ENCODE measurements at regions not wholly inside any gene's neighbourhood (a gene's known extent, or its start where the extent isn't known, plus 50 kb on each side); places are given as distances from the start of the nearest gene placed in this dataset.

DNA sequence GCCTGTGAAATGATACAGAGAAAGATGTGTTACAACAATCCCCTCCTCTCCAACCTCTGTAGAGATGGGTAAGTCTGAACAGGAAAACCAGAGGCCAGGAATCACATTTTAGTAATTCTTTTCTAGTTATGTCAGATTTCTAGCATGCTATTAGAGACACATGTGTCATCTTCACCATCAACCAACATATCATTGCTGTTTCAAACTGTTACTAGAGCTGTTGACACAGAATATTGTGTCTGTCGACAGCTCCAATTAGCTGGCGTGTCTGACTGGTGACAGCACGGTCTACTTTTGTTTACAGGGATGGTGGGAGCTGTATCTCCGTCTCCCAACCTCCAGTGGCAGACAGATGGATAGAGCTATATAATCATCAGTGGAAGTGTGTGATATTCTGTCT lies 393.2 kb downstream of the SOX2 start:
- H3K4me3 ChIP-seq (replicated peaks in 1 of 3; ENCODE audit: insufficient read depth in 1 of 3, low read depth in 1 of 3, low read length in 3 of 3), result no peak overlapping the region
- H2AFZ ChIP-seq (ENCODE audit: low read depth, low read length), result no peak overlapping the region
- H3K36me3 ChIP-seq (ENCODE audit: control insufficient read depth in 2 of 2, extremely low read depth in 1 of 2, insufficient read depth in 2 of 2, low read length in 2 of 2), result no peaks in the 10 kb centered on the region
- TF ChIP-seq MYC (IDR thresholded peaks at IDR 0.05; ENCODE audit: low read depth, low read length) (no peak), POLR2A (IDR thresholded peaks at IDR 0.05; ENCODE audit: low read depth, low read length) (no peak), POLR2AphosphoS5 (IDR thresholded peaks at IDR 0.05; ENCODE audit: insufficient read depth, low read depth, low read length) (no peak), FOS (IDR thresholded peaks at IDR 0.05; ENCODE audit: borderline replicate concordance, insufficient read depth, low read length) (no peak), GATA2 (IDR thresholded peaks at IDR 0.05; ENCODE audit: insufficient read depth, insufficient read length, low read depth, low read length) (no peak), EZH2 (IDR thresholded peaks at IDR 0.05; ENCODE audit: borderline replicate concordance, low read depth, low read length, severe bottlenecking) (no peak), CTCF (IDR thresholded peaks at IDR 0.05; ENCODE audit: extremely low read depth in 1 of 2, insufficient read depth in 1 of 2, low read depth in 1 of 2, low read length in 2 of 2) (no peak), JUN (IDR thresholded peaks at IDR 0.05; ENCODE audit: borderline replicate concordance, insufficient read depth, insufficient read length, low read depth) (no peak)
- TF ChIP-seq, protein P1, sequence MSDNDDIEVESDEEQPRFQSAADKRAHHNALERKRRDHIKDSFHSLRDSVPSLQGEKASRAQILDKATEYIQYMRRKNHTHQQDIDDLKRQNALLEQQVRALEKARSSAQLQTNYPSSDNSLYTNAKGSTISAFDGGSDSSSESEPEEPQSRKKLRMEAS (IDR thresholded peaks at IDR 0.05; ENCODE audit: insufficient read depth, insufficient read length), result no peak
- CTCF ChIA-PET, result interaction anchor here (1.9 kb wide), 1 partner anchor 16 kb away, joined by 4 read pairs; no protein-coding TSS in a partner anchor
- H3K9ac ChIP-seq (replicated peaks; ENCODE audit: extremely low read depth, insufficient read depth, low read length), result no peak overlapping the region
- dilution Hi-C loops (cut with MboI; ENCODE audit: extremely low pct_ligation_motif_present, low sequenced_read_pairs), result no loop called here
- H3K4me2 ChIP-seq (ENCODE audit: insufficient read depth, low read length), result no peak overlapping the region
- no peaks in the 10 kb centered on the region for H4K20me1 ChIP-seq (replicated peaks; ENCODE audit: control insufficient read depth, extremely low read depth, insufficient read depth, low read length)
- no peak for DNase-seq (ENCODE audit: low read depth, low spot score)
- POLR2A ChIA-PET, result no interaction called here
- H3K9me1 ChIP-seq (replicated peaks; ENCODE audit: control insufficient read depth, extremely low read depth, insufficient read depth, low read length), result no peaks in the 10 kb centered on the region
- FAIRE-seq, result no peak
- BruUV-seq (replicated peaks), result no TSS peak
- no peaks in the 10 kb centered on the region for H3K79me2 ChIP-seq (ENCODE audit: control insufficient read depth, insufficient read depth, low read length)
- intact Hi-C loops (cut with micrococcal nuclease), result no loop called here
- H3K4me1 ChIP-seq (ENCODE audit: control insufficient read depth, extremely low read depth, insufficient read depth, low read length), result no peaks in the 10 kb centered on the region
- H3K27me3 ChIP-seq (ENCODE audit: control insufficient read depth in 2 of 2, insufficient read depth in 2 of 2, low read length in 2 of 2), result no peaks in the 10 kb centered on the region
- H3K9me3 ChIP-seq (replicated peaks; ENCODE audit: control insufficient read depth, insufficient read depth, low read length), result no peaks in the 10 kb centered on the region
- H3K27ac ChIP-seq (ENCODE audit: insufficient read depth, low read depth, low read length), result no peak overlapping the region
